ENCODE measurements at regions not wholly inside any gene's neighbourhood (a gene's known extent, or its start where the extent isn't known, plus 50 kb on each side); places are given as distances from the start of the nearest gene placed in this dataset.

- no peak for TF ChIP-seq CTCF (IDR thresholded peaks at IDR 0.05)
- TF ChIP-seq POLR2A (IDR thresholded peaks at IDR 0.05) = no peak
These were observed 371.6 kb upstream of the EMCN start for GRCh38 chr4:100889401-100889800.
